GM18868 (cell line): ENCODE measurements at regions not wholly inside any gene's neighbourhood (a gene's known extent, or its start where the extent isn't known, plus 50 kb on each side); places are given as distances from the start of the nearest gene placed in this dataset.

Experiments
- ATAC-seq: cut with Tn5 transposase; IDR thresholded peaks from one replicate; pipeline ENCODE4 v1.9.1; 2021; ENCODE audit warnings: mild to moderate bottlenecking, moderate library complexity; ENCODE audit not compliant: unreplicated experiment

GRCh38 chr6:91299544-91300491, 712.9 kb upstream of the MAP3K7 start:
- ATAC-seq: no peak

- no peak for ATAC-seq
Measured at GRCh38 chr6:91298543-91299145, 711.8 kb upstream of the MAP3K7 start.

GRCh38 chr6:91293395-91293794, 706.5 kb upstream of the MAP3K7 start:
- no peak for ATAC-seq

- no peak for ATAC-seq
Measured at GRCh38 chr6:91291071-91291470, 704.2 kb upstream of the MAP3K7 start.

- ATAC-seq: no peak
Measured at GRCh38 chr6:91288741-91289140, 701.9 kb upstream of the MAP3K7 start.

GRCh38 chr6:91281901-91282300, 695.0 kb upstream of the MAP3K7 start:
- no peak for ATAC-seq

GRCh38 chr6:91280494-91280830, 693.6 kb upstream of the MAP3K7 start:
- no peak for ATAC-seq

- no peak for ATAC-seq
Measured at GRCh38 chr6:91279740-91280493, 693.0 kb upstream of the MAP3K7 start.

- ATAC-seq: no peak
Measured at GRCh38 chr6:91278416-91278815, 691.5 kb upstream of the MAP3K7 start.

- ATAC-seq: peak; percentile 88
Measured at GRCh38 chr6:91276315-91276714, 689.4 kb upstream of the MAP3K7 start.

- no peak for ATAC-seq
Measured at GRCh38 chr6:91273729-91274128, 686.9 kb upstream of the MAP3K7 start.

- ATAC-seq: no peak
Measured at GRCh38 chr6:91271807-91272206, 684.9 kb upstream of the MAP3K7 start.

GRCh38 chr6:91268941-91269340, 682.1 kb upstream of the MAP3K7 start:
- no peak for ATAC-seq

- no peak for ATAC-seq
Measured at GRCh38 chr6:91267246-91267645, 680.4 kb upstream of the MAP3K7 start.

- ATAC-seq: no peak
Measured at GRCh38 chr6:91266156-91266555, 679.3 kb upstream of the MAP3K7 start.

- ATAC-seq: no peak
Measured at GRCh38 chr6:91243436-91243835, 656.6 kb upstream of the MAP3K7 start.

GRCh38 chr6:91242614-91242949, 655.7 kb upstream of the MAP3K7 start:
- no peak for ATAC-seq

GRCh38 chr6:91241946-91242613, 655.2 kb upstream of the MAP3K7 start:
- ATAC-seq: no peak

GRCh38 chr6:91240878-91241603, 654.2 kb upstream of the MAP3K7 start:
- peak; percentile 85 for ATAC-seq

- no peak for ATAC-seq
Measured at GRCh38 chr6:91221072-91221720, 634.3 kb upstream of the MAP3K7 start.
